Astrocyte of the cerebellum (primary cell): ENCODE measurements at regions not wholly inside any gene's neighbourhood (a gene's known extent, or its start where the extent isn't known, plus 50 kb on each side); places are given as distances from the start of the nearest gene placed in this dataset.
"Not testable (repeated sequence)": the region's sequence is repeated elsewhere in the genome, so short reads cannot be mapped to it uniquely, and the experiment has no call there.

ENCODE experiments used
- DNase-seq: peaks from one replicate; pipeline ENCODE4 v3.0.0-alpha.2; 2011; ENCODE audit warnings: low read depth
- H3K4me3 ChIP-seq: 2 replicates; pipeline ENCODE4 v1.5.1; 2011; ENCODE audit warnings: mild to moderate bottlenecking, low read depth, low read length, moderate library complexity
- in situ Hi-C: cut with HindIII; loops from 2 replicates; pipeline ENCODE4 v1.10.0; 2017; ENCODE audit warnings: low sequenced_read_pairs
- TF ChIP-seq, protein P1 (sequence below): IDR thresholded peaks from 2 replicates; pipeline ENCODE4 v1.5.1; 2012; ENCODE audit warnings: low read length, low read depth, moderate library complexity, mild to moderate bottlenecking; ENCODE audit errors: missing control alignments

DNA sequence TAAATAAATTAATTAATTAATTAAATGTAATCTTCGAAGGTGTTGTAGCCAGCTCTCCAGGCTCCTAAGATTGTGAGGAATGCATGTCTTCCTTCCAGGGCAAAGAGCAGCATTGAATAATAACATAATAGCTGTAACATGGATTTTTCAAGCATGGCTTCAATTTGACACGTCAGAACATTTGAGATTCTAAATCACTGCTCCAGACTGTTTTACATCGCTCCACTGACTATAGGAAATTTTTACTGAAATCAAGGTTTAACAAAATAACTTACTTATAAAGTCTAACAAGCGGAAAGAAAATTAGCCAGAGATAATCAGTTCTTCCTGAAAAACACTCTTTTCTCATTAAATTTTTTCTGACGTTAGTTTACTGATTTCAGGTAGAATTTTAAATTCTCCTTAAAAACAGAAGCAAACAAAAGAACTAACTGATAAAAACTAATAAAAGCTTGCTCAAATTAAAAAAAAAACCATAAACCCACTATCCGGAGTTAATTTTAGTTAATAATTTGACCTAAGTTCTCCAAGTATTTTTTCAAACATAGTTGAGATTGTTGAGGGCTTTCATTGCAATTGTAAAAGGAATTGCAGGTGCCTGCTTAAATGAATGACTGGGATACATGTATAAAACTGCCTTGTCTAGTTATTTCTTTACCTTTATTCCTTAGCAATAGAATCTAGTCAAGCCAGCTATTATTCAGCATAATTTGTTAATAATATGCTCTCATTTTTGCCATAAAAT is 51.2 kb upstream of the SGCE start:
- TF ChIP-seq, protein P1, sequence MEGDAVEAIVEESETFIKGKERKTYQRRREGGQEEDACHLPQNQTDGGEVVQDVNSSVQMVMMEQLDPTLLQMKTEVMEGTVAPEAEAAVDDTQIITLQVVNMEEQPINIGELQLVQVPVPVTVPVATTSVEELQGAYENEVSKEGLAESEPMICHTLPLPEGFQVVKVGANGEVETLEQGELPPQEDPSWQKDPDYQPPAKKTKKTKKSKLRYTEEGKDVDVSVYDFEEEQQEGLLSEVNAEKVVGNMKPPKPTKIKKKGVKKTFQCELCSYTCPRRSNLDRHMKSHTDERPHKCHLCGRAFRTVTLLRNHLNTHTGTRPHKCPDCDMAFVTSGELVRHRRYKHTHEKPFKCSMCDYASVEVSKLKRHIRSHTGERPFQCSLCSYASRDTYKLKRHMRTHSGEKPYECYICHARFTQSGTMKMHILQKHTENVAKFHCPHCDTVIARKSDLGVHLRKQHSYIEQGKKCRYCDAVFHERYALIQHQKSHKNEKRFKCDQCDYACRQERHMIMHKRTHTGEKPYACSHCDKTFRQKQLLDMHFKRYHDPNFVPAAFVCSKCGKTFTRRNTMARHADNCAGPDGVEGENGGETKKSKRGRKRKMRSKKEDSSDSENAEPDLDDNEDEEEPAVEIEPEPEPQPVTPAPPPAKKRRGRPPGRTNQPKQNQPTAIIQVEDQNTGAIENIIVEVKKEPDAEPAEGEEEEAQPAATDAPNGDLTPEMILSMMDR: no peak
- no peak overlapping the region for H3K4me3 ChIP-seq
- in situ Hi-C loops: no loop called here
- no peak for DNase-seq

DNA sequence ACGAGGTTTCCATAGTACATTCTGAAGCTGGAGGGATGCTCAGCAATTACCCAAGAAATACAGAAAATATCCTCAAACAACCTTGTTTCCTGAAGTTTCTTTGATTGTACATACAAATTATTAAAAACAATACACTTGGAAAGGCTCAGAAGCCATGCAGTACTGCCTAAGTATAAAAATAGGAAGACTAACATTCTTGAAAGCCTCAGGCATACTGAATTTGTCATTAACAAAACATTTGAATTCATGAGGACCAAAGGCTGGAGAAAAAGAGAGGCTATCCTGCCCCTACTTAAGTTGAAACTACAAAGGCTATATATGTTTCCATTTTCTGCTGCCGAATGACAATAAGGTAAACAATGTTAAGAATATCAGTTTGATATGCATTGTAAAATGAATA is 54.3 kb upstream of the SGCE start:
- no peak for DNase-seq
- H3K4me3 ChIP-seq: no peak overlapping the region
- in situ Hi-C loops: no loop called here
- TF ChIP-seq, protein P1: no peak

DNA sequence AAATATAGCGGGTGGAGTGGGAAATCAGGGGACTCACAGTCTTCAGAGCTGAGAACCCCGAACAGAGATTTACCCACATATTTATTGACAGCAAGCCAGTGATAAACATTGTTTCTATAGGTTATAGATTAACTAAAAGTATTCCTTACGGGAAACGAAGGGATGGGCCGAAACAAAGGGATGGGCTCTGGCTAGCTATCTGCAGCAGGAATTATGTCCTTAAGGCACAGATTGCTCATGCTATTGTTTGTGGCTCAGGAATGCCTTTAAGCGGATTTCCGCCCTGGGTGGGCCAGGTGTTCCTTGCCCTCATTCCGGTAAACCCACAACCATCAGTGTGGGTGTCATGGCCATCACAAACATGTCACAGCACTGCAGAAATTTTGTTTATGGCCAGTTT is 66.4 kb upstream of the SGCE start:
- DNase-seq, H3K4me3 ChIP-seq, in situ Hi-C loops: not testable (repeated sequence)

DNA sequence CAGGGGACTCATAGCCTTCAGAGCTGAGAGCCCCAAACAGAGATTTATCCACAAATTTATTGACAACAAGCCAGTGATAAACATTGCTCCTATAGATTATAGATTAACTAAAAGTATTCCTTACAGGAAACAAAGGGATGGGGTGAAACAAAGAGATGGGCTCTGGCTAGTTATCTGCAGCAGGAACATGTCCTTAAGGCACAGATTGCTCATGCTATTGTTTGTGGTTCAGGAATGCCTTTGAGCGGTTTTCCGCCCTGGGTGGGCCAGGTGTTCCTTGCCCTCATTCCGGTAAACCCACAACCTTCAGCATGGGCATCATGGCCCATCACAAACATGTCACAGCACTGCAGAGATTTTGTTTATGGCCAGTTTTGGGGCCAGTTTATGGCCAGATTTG is 73.0 kb upstream of the SGCE start:
- H3K4me3 ChIP-seq, DNase-seq, in situ Hi-C loops: not testable (repeated sequence)

DNA sequence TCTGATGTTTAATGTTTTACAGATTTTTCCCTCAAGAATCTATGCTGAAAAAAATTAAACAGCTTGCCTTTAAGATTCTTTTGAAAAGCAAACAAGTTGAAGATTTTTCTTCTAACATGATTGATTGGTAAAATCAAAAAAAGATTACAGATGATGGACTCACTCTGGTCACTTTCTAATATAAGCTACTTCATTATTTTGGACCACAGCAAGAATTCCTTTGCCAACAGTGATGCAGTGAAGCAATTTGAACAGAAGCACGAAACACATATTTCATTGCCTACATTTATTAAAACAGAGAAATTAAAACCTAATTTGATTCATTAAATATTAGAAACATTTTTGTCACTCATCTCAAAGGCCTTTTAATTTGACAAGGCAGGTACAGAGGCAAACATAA is 82.1 kb upstream of the SGCE start:
- H3K4me3 ChIP-seq: no peak overlapping the region
- no peak for DNase-seq
- in situ Hi-C loops: no loop called here
- TF ChIP-seq, protein P1: no peak

DNA sequence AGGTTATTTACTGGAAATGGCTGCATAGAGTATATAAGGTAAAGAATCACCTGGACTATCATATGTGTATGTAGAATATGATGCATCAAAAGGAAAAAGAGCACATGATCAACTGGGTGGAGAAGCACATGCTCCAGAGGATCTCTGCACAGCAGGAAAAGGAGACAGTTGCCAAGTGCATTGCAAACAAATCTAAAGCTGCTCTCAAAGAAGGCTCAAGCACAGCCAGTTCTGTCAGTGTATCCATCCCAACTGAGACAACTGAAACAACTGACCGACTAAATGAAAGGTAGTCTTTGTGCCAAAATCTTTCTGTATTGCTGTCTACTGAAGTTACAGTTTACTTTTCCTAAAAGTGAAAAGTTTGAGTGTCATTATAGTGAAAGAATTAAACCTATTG is 83.2 kb upstream of the SGCE start:
- in situ Hi-C loops: no loop called here
- no peak for DNase-seq
- TF ChIP-seq, protein P1: no peak
- H3K4me3 ChIP-seq: no peak overlapping the region

DNA sequence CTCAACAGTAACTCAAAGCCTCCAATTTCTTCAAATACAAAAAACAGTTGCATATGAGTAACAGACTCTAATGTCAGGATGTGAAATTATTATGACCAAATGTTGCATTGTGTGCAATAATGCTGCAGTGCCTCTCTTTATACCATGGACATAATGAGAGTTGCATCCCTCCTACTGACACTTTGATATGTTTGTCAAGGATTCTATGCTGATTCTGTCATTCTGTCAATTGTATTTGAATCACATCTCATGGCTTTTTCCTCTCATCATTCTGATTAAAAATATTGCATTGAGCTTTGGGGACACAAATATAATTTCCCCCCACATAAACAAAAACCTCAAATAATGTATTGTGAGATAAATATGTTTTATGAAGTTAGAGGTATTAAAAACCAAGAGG is 84.6 kb upstream of the SGCE start:
- in situ Hi-C loops: no loop called here
- no peak for DNase-seq
- TF ChIP-seq, protein P1: no peak
- no peak overlapping the region for H3K4me3 ChIP-seq

DNA sequence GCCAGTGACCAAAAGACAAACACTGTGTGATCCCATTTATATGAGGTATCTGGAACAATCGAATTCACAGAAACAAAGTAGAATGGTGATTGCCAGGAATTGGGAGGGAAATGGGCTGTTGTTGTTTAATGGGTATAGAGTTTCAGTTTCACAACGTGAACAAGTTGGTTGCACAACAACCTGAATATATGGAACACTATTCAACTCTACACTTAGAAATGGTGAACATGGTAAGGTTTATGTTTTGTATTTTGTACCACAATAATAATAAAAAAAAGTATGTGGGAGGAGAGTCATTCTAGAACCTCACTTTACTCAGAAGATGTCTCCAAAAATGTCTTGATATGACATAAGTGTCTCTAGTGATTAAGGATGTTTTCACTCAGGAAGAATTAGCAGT is 85.2 kb upstream of the SGCE start:
- no peak overlapping the region for H3K4me3 ChIP-seq
- TF ChIP-seq, protein P1: no peak
- in situ Hi-C loops: no loop called here

More for the DNA sequence above, 85.2 kb upstream of the SGCE start:
- DNase-seq: no peak
